ENCODE measurements at regions not wholly inside any gene's neighbourhood (a gene's known extent, or its start where the extent isn't known, plus 50 kb on each side); places are given as distances from the start of the nearest gene placed in this dataset.

DNA sequence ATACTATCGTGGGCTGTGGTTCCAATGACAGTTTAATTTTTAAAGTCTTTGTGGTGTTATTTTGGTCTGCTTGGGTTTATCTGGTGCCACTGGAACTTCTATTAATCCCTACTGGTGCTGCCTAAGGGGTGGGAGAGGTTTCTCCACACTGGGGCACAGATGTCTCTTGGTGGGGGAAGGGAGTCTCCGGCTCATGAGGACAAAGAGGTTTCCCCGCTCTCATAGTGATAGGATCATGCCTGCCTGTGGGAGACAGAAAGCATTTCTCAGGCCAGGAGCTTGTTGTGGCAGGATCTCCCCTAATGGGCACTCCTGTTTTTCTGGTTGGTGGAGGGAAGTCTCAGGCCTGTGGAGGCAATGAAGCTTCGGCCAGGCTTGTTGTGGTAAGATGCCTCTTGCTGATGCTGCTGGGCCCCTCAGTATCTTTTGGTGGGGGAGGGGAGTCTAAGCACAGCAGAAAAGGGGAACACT, 84.3 kb upstream of the THRB start:
- Histone ChIP-seq H3K4me1 (ENCODE audit: control insufficient read depth, extremely low read depth, insufficient read depth, low read length) (peaks cover 4% of the 10 kb centered on the region), H2AFZ (ENCODE audit: control insufficient read depth, low read length) (peak overlapping the region; percentile 80), H3K27ac (ENCODE audit: control insufficient read depth, insufficient read depth, low read length) (no peak overlapping the region), H3K9me1 (ENCODE audit: control insufficient read depth, extremely low read depth, insufficient read depth, low read length) (no peaks in the 10 kb centered on the region), H3K9me3 (ENCODE audit: control insufficient read depth, low read depth, low read length) (no peaks in the 10 kb centered on the region), H3K9ac (ENCODE audit: control insufficient read depth, extremely low read depth, insufficient read depth, low read length) (no peak overlapping the region), H3K27me3 (ENCODE audit: control insufficient read depth, extremely low read depth, insufficient read depth, low read length) (no peaks in the 10 kb centered on the region), H3K79me2 (ENCODE audit: control insufficient read depth, insufficient read depth, low read length) (no peaks in the 10 kb centered on the region), H3K4me3 (ENCODE audit: control insufficient read depth in 2 of 3, extremely low read depth in 1 of 3, insufficient read depth in 2 of 3, low read depth in 1 of 3, low read length in 3 of 3) (no peak overlapping the region), H3K36me3 (ENCODE audit: control insufficient read depth in 2 of 2, extremely low read depth in 1 of 2, insufficient read depth in 2 of 2, low read length in 2 of 2) (no peaks in the 10 kb centered on the region), H3K4me2 (ENCODE audit: control insufficient read depth, extremely low read depth, insufficient read depth, low read depth, low read length) (peak overlapping the region; percentile 55), H4K20me1 (ENCODE audit: control insufficient read depth, extremely low read depth, insufficient read depth, low read length) (no peaks in the 10 kb centered on the region)
- FAIRE-seq (no peak), DNase-seq (ENCODE audit: low read depth, low spot score) (no peak)
- no peak for TF ChIP-seq EZH2 (IDR thresholded peaks at IDR 0.05; ENCODE audit: low read length)
- TF ChIP-seq, protein P1, sequence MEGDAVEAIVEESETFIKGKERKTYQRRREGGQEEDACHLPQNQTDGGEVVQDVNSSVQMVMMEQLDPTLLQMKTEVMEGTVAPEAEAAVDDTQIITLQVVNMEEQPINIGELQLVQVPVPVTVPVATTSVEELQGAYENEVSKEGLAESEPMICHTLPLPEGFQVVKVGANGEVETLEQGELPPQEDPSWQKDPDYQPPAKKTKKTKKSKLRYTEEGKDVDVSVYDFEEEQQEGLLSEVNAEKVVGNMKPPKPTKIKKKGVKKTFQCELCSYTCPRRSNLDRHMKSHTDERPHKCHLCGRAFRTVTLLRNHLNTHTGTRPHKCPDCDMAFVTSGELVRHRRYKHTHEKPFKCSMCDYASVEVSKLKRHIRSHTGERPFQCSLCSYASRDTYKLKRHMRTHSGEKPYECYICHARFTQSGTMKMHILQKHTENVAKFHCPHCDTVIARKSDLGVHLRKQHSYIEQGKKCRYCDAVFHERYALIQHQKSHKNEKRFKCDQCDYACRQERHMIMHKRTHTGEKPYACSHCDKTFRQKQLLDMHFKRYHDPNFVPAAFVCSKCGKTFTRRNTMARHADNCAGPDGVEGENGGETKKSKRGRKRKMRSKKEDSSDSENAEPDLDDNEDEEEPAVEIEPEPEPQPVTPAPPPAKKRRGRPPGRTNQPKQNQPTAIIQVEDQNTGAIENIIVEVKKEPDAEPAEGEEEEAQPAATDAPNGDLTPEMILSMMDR (optimal IDR thresholded peaks at IDR 0.05 in 1 of 3, IDR thresholded peaks at IDR 0.05 in 1 of 3, conservative IDR thresholded peaks at IDR 0.05 in 1 of 3; ENCODE audit: extremely low read depth in 1 of 3, insufficient read depth in 2 of 3, low read length in 3 of 3), result no peak
- dilution Hi-C loops (cut with MboI; ENCODE audit: extremely low pct_ligation_motif_present, low sequenced_read_pairs), result no loop called here

DNA sequence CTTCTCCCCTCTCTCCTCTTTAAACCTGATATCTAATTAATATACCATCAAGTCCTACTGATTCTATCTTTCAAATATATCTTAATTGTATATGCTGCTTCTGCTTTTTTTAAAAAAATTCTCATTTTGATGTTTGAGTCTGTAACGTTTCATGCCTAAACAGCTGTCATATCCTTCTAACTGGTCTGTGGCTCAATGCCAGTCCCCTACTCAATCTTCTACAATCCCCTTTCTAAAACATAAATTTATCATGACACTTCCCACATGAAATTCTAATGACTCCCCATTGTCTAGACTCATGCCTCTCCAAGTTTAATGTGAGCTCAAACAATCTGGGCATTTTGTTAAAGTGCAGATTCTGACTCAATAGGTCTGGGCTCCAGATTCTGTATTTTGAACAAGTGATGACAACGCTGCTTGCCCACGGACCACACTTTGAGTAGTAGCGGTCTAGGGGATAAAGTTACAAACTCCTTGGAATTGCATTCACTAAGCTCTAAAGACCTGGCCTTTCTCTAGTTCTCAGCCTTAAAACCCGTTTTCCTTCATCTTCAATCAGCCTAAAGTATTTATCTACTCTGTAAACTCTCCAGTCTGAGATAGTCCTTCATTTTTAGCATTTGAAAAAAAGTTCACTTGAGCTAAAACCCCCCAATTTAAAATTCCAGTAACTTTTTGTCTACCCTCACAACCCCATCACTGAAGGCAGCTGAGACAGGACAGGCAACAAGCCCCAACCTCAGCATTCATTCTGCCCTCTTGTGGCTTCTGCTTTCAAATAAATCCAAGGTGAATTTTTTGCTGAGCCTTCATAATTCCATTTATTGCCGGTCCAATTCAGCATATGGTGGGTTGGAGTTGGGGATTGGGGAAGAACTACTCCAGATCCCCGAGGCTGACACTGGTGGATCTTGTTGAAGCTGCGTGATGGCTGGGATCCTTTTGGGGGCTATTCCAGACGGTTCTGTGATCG, 88.1 kb upstream of the THRB start:
- no peak overlapping the region for H3K27ac ChIP-seq (ENCODE audit: control insufficient read depth, insufficient read depth, low read length)
- H3K9ac ChIP-seq (ENCODE audit: control insufficient read depth, extremely low read depth, insufficient read depth, low read length), result no peak overlapping the region
- H3K27me3 ChIP-seq (ENCODE audit: control insufficient read depth, extremely low read depth, insufficient read depth, low read length), result no peaks in the 10 kb centered on the region
- no peaks in the 10 kb centered on the region for H3K36me3 ChIP-seq (ENCODE audit: control insufficient read depth in 2 of 2, extremely low read depth in 1 of 2, insufficient read depth in 2 of 2, low read length in 2 of 2)
- no peaks in the 10 kb centered on the region for H3K79me2 ChIP-seq (ENCODE audit: control insufficient read depth, insufficient read depth, low read length)
- dilution Hi-C loops (cut with MboI; ENCODE audit: extremely low pct_ligation_motif_present, low sequenced_read_pairs), result no loop called here
- no peaks in the 10 kb centered on the region for H3K9me1 ChIP-seq (ENCODE audit: control insufficient read depth, extremely low read depth, insufficient read depth, low read length)
- FAIRE-seq, result no peak
- H4K20me1 ChIP-seq (ENCODE audit: control insufficient read depth, extremely low read depth, insufficient read depth, low read length), result no peaks in the 10 kb centered on the region
- no peak for DNase-seq (ENCODE audit: low read depth, low spot score)
- no peak overlapping the region for H3K4me3 ChIP-seq (ENCODE audit: control insufficient read depth in 2 of 3, extremely low read depth in 1 of 3, insufficient read depth in 2 of 3, low read depth in 1 of 3, low read length in 3 of 3)
- TF ChIP-seq EZH2 (IDR thresholded peaks at IDR 0.05; ENCODE audit: low read length), result no peak
- TF ChIP-seq, protein P1 (optimal IDR thresholded peaks at IDR 0.05 in 1 of 3, IDR thresholded peaks at IDR 0.05 in 1 of 3, conservative IDR thresholded peaks at IDR 0.05 in 1 of 3; ENCODE audit: extremely low read depth in 1 of 3, insufficient read depth in 2 of 3, low read length in 3 of 3), result peak; percentile 25 to 54 (median 45)
- peaks cover 4% of the 10 kb centered on the region for H3K4me1 ChIP-seq (ENCODE audit: control insufficient read depth, extremely low read depth, insufficient read depth, low read length)
- H3K4me2 ChIP-seq (ENCODE audit: control insufficient read depth, extremely low read depth, insufficient read depth, low read depth, low read length), result no peak overlapping the region
- no peak overlapping the region for H2AFZ ChIP-seq (ENCODE audit: control insufficient read depth, low read length)
- no peaks in the 10 kb centered on the region for H3K9me3 ChIP-seq (ENCODE audit: control insufficient read depth, low read depth, low read length)
